GM21576 (cell line): ENCODE measurements at regions not wholly inside any gene's neighbourhood (a gene's known extent, or its start where the extent isn't known, plus 50 kb on each side); places are given as distances from the start of the nearest gene placed in this dataset.
"Not testable (repeated sequence)": the region's sequence is repeated elsewhere in the genome, so short reads cannot be mapped to it uniquely, and the experiment has no call there.

Experiments used
- ATAC-seq: cut with Tn5 transposase; IDR thresholded peaks from one replicate; pipeline ENCODE4 v1.9.1; 2021; ENCODE audit warnings: mild to moderate bottlenecking, moderate library complexity; ENCODE audit not compliant: unreplicated experiment

GRCh38 chr11:119586181-119586580 lies 142.8 kb downstream of the NECTIN1 start:
- no peak for ATAC-seq

DNA sequence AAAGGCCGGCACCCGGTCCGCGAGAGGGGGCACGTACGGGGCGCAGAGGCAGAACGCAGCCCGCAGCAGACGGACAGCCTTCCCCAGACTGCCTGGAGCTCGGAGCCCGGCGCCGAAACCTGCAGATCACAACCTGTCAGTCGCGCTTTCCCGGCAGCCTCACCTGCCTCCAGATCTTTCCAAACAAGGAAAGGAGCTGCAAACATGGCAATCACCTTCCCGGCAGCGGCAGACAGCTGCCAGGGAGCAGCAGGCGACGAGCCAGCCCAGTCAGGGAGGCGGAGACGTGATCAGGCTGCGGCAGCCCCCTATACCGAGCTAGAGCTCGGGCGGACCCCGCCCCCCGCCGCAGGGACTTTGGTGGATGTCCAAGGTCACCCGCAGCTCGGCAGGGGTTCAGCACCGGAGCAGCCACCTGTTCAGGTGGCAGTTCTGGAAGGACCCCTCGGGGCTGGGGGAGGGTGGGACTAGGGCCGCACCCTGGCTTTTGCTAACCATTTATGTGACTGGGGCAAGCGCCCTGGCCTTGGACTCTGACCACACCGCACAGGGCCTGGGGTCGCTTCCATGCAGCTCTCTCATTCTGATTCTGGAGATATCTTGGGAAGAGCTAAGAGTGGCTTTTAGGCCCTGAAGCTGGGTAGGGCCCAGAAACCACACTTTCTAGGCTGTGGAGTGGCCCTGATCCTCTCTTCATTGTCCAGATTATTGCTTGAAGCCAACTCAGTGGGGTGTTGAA lies 143.8 kb downstream of the NECTIN1 start:
- no peak for ATAC-seq

DNA sequence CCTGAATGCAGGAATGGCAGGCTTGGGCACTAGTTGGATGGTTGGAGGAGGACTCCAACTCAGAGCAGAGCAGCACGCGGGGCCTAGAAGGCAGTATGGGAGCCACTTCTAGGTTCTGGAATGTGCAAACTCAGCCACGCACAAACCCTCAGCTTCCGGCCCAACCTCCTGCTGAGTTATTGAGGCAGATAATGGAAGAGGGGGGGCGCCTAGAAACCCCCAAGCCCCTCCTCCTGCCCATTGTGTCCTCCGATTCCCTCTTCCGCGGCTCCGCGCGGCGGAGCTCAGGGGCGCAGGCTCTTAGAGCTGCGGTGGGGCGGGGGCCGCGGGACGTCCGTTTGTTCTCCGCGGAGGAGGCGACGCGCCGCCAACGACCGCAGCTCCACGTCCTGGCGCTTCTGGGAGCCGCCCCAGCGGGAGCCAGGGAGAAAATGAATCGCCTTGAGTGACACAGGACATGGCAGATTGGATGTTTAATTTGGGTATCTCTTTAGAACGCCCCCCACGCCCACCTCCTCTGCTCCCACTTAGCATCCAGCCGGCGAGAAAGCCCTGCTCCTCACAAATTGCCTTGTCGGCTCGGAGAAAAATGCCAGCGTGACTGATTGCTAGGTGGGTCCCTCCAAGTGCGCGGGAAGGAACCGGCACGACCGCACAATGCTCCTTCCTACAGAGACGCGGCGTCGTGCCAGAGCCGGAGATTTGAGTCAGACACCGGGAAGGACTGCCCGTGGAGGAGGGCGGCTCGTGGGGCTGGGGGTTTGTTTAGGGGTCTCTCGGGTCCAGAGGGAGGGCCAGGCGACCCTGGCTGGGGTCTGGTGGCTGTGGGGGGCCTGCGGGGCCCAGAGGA lies 144.6 kb downstream of the NECTIN1 start:
- ATAC-seq: no peak

DNA sequence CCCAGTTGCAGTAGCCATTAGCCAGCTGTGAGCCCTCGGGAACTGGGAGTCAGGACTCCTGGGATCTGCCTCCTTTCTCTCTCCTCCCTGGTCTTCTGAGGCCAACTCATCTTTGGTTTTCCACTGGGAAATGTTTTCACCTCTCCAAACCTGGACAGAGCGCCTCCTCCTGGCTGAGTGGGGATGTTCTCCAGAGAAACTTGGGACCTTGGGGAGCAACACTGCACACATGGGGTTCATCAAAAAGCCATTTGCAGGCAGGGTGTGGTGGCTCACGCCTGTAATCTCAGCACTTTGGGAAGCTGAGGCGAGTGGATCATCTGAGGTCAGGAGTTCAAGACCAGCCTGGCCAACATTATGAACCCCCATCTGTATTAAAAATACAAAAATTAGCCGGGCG lies 145.4 kb downstream of the NECTIN1 start:
- no peak for ATAC-seq

DNA sequence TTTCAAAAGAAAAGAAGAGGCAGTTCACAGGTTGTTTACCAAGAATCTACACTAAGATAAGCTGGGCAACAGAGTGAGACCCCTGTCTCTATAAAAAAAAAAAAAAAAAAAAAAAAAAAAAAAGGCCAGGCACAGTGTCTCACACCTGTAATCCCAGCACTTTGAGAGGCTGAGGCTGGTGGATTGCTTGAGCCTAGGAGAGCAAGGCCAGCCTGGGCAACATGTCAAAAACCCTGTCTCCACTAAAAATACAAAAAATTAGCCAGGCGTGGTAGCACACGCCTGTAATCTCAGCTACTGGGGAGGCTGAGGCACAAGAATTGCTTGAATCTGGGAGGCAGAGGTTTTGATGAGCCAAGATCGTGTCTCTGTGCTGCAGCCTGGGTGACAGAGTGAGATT lies 147.6 kb downstream of the NECTIN1 start:
- ATAC-seq: not testable (repeated sequence)

- ATAC-seq: no peak
Observed at GRCh38 chr11:119580751-119581150, 148.2 kb downstream of the NECTIN1 start.

- ATAC-seq: no peak
Observed at GRCh38 chr11:119580081-119580480, 148.9 kb downstream of the NECTIN1 start.

DNA sequence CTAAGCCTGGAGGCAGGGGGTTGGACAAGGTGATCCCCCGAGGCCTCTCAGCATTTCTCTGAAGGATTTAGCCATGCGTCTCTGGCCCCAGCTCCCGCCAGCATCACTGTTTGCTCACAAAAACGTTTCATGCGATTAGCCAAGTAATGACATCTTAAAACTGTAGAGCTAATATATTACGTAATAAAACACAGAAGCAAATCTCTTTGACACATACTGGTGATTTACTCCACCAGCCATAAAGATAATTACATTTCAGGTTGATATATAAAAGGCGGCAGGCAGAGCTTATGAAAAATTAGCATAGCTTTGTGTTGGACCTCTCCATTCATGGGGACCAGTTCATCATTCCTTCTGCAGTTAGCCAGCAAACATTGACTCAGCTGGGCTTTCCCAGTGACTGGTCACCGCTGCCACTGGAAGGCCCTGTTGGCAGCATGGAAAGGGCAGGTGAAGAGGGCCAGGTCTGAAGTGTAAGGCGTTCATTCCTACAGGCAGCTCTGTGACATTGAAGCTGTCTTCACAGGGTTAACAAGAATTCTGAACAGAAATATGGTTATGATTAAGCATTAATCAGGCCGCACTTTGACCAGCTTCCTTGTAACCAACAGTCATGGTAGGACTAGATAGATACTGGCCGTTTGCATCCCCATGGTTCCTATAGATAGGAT lies 150.3 kb downstream of the NECTIN1 start:
- ATAC-seq: no peak

GRCh38 chr11:119573858-119574257 lies 150.9 kb upstream of the THY1 start:
- no peak for ATAC-seq

- no peak for ATAC-seq
Observed at GRCh38 chr11:119572481-119573424, 149.8 kb upstream of the THY1 start.

GRCh38 chr11:119571311-119571710 lies 148.3 kb upstream of the THY1 start:
- ATAC-seq: no peak

DNA sequence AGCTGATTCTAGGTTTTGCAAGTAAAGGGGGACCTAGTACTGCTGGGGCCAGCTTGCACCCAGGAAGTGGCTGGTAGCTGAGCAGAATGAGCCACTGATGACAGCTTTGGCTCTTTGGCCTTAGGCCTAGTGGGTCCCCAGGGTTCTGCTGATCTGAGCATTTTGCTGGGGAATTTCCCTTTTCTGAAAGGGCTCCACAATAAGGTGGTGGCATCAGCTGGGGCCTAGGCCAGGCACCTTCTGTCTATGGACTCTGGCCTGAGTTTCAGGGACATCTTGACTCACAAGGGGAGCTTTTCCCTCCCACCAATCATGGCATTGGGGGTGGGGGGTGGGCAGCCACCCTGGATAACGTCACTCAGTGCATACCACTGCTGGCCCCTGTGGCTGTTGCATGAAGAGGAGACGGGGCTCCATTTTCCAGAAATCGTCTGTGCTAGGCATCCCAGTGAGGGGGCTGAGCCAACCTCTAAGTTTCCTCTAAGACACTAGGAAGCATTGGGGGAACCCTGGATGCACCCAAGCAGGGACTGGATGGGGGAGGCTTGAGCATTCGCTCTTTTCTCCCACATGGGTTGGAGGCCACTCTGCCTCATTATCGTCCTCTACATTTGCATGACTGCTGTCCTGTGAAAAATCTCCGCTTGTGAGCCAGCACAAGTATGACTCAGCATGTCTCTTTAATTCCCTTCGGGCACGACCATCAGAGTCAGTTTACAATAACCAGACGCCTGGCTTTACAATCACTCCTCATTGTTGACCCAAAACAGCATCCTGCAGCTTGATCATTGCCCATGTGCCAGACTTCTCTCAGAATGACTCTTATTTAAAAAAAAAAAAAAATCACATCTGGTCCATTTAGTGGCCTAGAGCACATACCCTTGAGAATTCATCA lies 145.0 kb upstream of the THY1 start:
- ATAC-seq: no peak

DNA sequence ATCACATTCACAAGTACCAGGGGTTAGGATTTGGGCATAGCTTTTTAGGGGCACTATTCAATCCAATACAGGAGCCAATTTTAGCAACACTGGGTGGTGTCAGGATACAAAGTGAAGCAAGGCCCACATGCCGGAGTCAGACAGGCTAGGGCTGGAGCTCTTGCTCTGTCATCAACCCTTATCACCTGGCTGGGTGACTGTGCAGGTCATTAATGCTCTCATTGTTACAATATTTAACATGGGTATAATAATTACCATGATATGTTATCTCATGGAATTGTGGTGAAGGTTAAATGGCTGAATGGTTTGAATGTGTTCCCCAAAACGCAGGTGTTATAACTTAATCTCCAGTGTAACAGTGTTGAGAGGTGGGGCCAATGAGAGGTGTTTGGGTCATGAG lies 143.3 kb upstream of the THY1 start:
- no peak for ATAC-seq

DNA sequence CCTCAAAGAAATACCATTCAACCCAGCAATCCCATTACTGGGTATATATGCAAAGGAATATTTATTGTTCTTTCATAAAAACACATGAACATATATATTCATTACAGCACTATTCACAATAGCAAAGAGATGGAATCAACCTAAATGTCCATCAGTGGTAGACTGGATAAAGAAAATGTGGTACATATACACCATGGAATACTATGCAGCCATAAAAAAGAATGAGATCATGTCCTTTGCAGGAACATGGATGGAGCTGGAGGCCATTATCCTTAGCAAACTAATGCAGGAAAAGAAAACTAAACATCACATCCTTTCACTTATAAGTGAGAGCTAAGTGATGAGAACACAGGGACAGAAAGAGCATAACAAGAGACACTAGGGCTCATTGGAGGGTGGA lies 142.7 kb upstream of the THY1 start:
- not testable (repeated sequence) for ATAC-seq

DNA sequence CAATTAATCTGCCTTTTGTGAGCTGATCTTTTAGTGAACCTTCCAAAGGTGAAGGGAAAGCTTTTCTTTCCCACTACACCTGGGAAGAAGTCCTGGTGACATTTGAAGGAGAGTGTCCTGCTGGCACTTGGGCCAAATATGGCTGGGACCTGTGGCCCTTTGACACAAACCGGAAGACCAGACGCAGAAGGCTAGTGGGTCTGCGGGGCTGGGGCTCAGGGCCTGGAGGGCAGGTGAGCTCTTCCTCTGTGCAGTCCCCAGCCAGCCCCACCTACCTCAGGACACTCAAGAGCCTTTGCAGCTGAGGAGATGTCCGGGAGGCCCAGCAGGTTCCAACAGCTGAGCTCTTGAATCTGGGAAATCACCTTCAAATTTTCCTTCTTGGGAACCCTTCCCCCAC lies 138.0 kb upstream of the THY1 start:
- no peak for ATAC-seq

GRCh38 chr11:119560291-119560690 lies 137.3 kb upstream of the THY1 start:
- ATAC-seq: no peak

DNA sequence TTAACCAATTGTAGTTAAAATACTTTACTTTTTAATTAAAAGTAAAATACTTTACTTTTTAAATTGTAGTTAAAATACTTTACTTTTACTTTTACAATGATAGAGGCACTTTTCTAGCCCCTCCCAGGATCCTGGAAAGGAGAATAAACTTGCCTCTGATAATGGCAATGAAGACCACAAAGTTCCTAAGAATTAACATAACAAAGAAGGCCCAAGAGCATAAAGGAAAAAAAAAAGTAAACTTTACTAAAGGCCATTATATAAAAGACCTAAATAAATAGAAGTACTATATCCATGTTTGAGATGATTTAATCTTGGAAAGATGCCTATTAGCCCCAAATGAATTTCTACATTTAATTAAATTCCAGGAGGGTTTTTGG lies 129.1 kb upstream of the THY1 start:
- no peak for ATAC-seq

GRCh38 chr11:119551420-119552105 lies 128.6 kb upstream of the THY1 start:
- no peak for ATAC-seq
